Stimulated activated CD4-positive, alpha-beta T cell treated with anti-CD3 and anti-CD28 coated beads, TNF-alpha, amount 100 ng/mL, for 1 hour (primary cell): ENCODE measurements at regions not wholly inside any gene's neighbourhood (a gene's known extent, or its start where the extent isn't known, plus 50 kb on each side); places are given as distances from the start of the nearest gene placed in this dataset.
"Not testable (repeated sequence)": the region's sequence is repeated elsewhere in the genome, so short reads cannot be mapped to it uniquely, and the experiment has no call there.

ENCODE experiments used
- DNase-seq, 3 donors: peaks; one replicate each; pipeline ENCODE4 v3.0.0-alpha.2; 2020; ENCODE audit warnings: low read depth in 3 of 3, low spot score in 1 of 3

- DNase-seq, result no peak
Measured at GRCh38 chr9:3660936-3661335, 135.1 kb upstream of the RFX3 start.

- DNase-seq, result no peak
Measured at GRCh38 chr9:3659647-3660046, 133.8 kb upstream of the RFX3 start.

GRCh38 chr9:3658964-3659363, 133.2 kb upstream of the RFX3 start:
- no peak for DNase-seq

GRCh38 chr9:3656224-3656623, 130.4 kb upstream of the RFX3 start:
- DNase-seq, result no peak

- DNase-seq, result no peak
Measured at GRCh38 chr9:3650994-3651622, 125.3 kb upstream of the RFX3 start.

GRCh38 chr9:3648722-3649246, 123.0 kb upstream of the RFX3 start:
- DNase-seq, result no peak

GRCh38 chr9:3648266-3648665, 122.5 kb upstream of the RFX3 start:
- DNase-seq, result no peak

- no peak for DNase-seq
Measured at GRCh38 chr9:3647652-3648051, 121.9 kb upstream of the RFX3 start.

GRCh38 chr9:3646226-3646625, 120.4 kb upstream of the RFX3 start:
- no peak for DNase-seq

GRCh38 chr9:3642075-3642474, 116.3 kb upstream of the RFX3 start:
- not testable (repeated sequence) for DNase-seq

- no peak for DNase-seq
Measured at GRCh38 chr9:3629495-3629894, 103.7 kb upstream of the RFX3 start.

GRCh38 chr9:3628239-3628638, 102.4 kb upstream of the RFX3 start:
- DNase-seq, result no peak

- DNase-seq, result no peak
Measured at GRCh38 chr9:3608011-3608410, 82.2 kb upstream of the RFX3 start.

GRCh38 chr9:3600672-3601071, 74.9 kb upstream of the RFX3 start:
- no peak for DNase-seq

GRCh38 chr9:3597792-3598191, 72.0 kb upstream of the RFX3 start:
- DNase-seq, result no peak

GRCh38 chr9:3586066-3586465, 60.3 kb upstream of the RFX3 start:
- no peak for DNase-seq

- DNase-seq, result no peak
Measured at GRCh38 chr9:3585606-3586005, 59.8 kb upstream of the RFX3 start.

- no peak for DNase-seq
Measured at GRCh38 chr9:3578786-3579185, 53.0 kb upstream of the RFX3 start.

GRCh38 chr9:3576328-3576727, 50.5 kb upstream of the RFX3 start:
- DNase-seq, result no peak

- DNase-seq, result no peak
Measured at GRCh38 chr9:3575821-3576220, 50.0 kb upstream of the RFX3 start.
